ENCODE measurements at regions not wholly inside any gene's neighbourhood (a gene's known extent, or its start where the extent isn't known, plus 50 kb on each side); places are given as distances from the start of the nearest gene placed in this dataset.

GRCh38 chr9:84471816-84472215 lies 131.3 kb upstream of the SLC28A3 start:
- no peak for TF ChIP-seq CTCF (IDR thresholded peaks at IDR 0.05)
- intact Hi-C loops (cut with DNase I; ENCODE audit: low total_unique reads): no loop called here
- H3K4me3 ChIP-seq: no peak overlapping the region
- H3K36me3 ChIP-seq: no peaks in the 10 kb centered on the region
- no peak overlapping the region for H3K27ac ChIP-seq
- H3K27me3 ChIP-seq: no peaks in the 10 kb centered on the region
- DNase-seq: no peak
- no peaks in the 10 kb centered on the region for H3K4me1 ChIP-seq
- H3K9me3 ChIP-seq: no peaks in the 10 kb centered on the region

- Histone ChIP-seq H3K4me3 (no peak overlapping the region), H3K9me3 (no peaks in the 10 kb centered on the region), H3K36me3 (no peaks in the 10 kb centered on the region), H3K4me1 (no peaks in the 10 kb centered on the region), H3K27ac (no peak overlapping the region), H3K27me3 (no peaks in the 10 kb centered on the region)
- no peak for DNase-seq
- intact Hi-C loops (cut with DNase I; ENCODE audit: low total_unique reads): no loop called here
- TF ChIP-seq POLR2A (IDR thresholded peaks at IDR 0.05) (no peak), CTCF (IDR thresholded peaks at IDR 0.05) (no peak)
Observed at GRCh38 chr9:84478996-84479395, 138.4 kb upstream of the SLC28A3 start.

GRCh38 chr9:84480071-84480470 lies 139.5 kb upstream of the SLC28A3 start:
- H3K4me3 ChIP-seq: no peak overlapping the region

GRCh38 chr9:84481231-84481630 lies 140.7 kb upstream of the SLC28A3 start:
- Histone ChIP-seq H3K27ac (no peak overlapping the region), H3K4me3 (no peak overlapping the region), H3K4me1 (no peaks in the 10 kb centered on the region), H3K9me3 (no peaks in the 10 kb centered on the region), H3K36me3 (no peaks in the 10 kb centered on the region), H3K27me3 (no peaks in the 10 kb centered on the region)
- TF ChIP-seq POLR2A (IDR thresholded peaks at IDR 0.05): no peak
- TF ChIP-seq CTCF (IDR thresholded peaks at IDR 0.05): no peak
- intact Hi-C loops (cut with DNase I; ENCODE audit: low total_unique reads): no loop called here
- no peak for DNase-seq

More at GRCh38 chr9:84480071-84480470, 139.5 kb upstream of the SLC28A3 start:
- no peaks in the 10 kb centered on the region for H3K4me1 ChIP-seq
- H3K27me3 ChIP-seq: no peaks in the 10 kb centered on the region
- no peak overlapping the region for H3K27ac ChIP-seq
- no peak for DNase-seq
- no peaks in the 10 kb centered on the region for H3K36me3 ChIP-seq
- intact Hi-C loops (cut with DNase I; ENCODE audit: low total_unique reads): no loop called here
- H3K9me3 ChIP-seq: no peaks in the 10 kb centered on the region
- no peak for TF ChIP-seq POLR2A (IDR thresholded peaks at IDR 0.05)
- no peak for TF ChIP-seq CTCF (IDR thresholded peaks at IDR 0.05)

- H3K36me3 ChIP-seq: no peaks in the 10 kb centered on the region
- no peak overlapping the region for H3K27ac ChIP-seq
- TF ChIP-seq POLR2A (IDR thresholded peaks at IDR 0.05): no peak
- TF ChIP-seq CTCF (IDR thresholded peaks at IDR 0.05): no peak
- intact Hi-C loops (cut with DNase I; ENCODE audit: low total_unique reads): no loop called here
- no peaks in the 10 kb centered on the region for H3K27me3 ChIP-seq
- H3K4me1 ChIP-seq: no peaks in the 10 kb centered on the region
- no peaks in the 10 kb centered on the region for H3K9me3 ChIP-seq
- H3K4me3 ChIP-seq: no peak overlapping the region
- DNase-seq: no peak
Observed at GRCh38 chr9:84481636-84482218, 141.2 kb upstream of the SLC28A3 start.

All from uterus (tissue), 3 donors.